NCI-H2029 treated with DMSO at 0.1 percent for 48 hours (cell line): ENCODE measurements at regions not wholly inside any gene's neighbourhood (a gene's known extent, or its start where the extent isn't known, plus 50 kb on each side); places are given as distances from the start of the nearest gene placed in this dataset.

Source experiments
- DNase-seq: peaks from one replicate; lab custom pipeline; 2025; lab: John Stamatoyannopoulos, UW

DNA sequence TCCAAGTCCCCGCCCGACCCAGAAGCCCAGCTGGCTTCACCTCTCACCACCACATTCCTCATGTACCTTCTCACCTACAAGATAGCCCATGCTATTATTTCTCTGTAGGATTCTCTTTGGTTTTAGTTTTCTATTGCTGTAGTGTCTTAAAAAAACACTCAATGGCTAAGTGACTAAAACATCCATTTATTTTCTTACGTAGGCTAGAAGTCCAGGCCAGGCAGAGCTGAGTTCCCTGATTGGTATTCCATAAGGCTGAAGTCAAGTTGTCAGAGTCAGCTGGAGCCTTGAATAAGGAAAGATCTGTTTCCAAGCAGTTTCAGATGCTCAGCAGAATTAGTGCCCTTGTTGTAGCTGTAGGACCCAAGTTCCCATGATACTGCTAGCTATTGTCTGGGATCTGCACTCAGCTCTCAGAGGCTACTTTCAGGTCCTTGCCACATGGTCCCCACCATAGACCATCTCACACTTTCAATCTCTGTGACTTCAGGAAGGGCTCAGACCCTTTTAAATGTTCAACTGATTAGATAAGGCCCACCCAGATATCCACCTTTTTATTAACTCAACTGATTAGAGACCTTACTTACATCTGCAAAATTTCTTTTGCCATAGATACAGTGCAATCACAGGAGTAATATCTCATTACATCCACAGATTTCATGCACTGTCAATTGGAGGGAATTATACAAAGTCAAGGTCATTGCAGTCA is 371.0 kb downstream of the TGFB2 start:
- no peak for DNase-seq

GRCh38 chr1:218717575-218717974 is 372.4 kb downstream of the TGFB2 start:
- no peak for DNase-seq

- DNase-seq: no peak
These were observed 373.1 kb downstream of the TGFB2 start for GRCh38 chr1:218718206-218718605.

DNA sequence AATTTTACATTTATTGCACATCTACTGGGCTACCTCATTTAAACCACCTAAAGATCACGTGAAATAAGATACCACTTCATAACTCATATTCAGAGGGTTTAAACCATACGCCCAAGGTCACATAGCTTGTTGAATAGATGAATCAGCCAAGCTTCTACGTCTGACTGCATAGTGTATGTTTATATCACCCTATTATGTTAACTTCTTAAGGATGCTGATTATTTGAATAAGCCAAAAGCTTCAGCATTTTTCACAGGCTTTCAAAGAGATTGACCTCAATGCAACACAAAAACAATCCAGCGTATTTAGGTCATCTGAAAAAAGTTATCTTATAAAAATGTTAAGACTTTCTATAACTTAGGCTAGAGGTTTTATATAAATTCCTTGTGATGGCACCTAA is 373.8 kb downstream of the TGFB2 start:
- DNase-seq: no peak

GRCh38 chr1:218728898-218729565 is 383.9 kb downstream of the TGFB2 start:
- DNase-seq: no peak

- no peak for DNase-seq
These were observed 390.4 kb downstream of the TGFB2 start for GRCh38 chr1:218735436-218736032.

- no peak for DNase-seq
These were observed 394.3 kb downstream of the TGFB2 start for GRCh38 chr1:218739426-218739825.

- no peak for DNase-seq
These were observed 396.7 kb downstream of the TGFB2 start for GRCh38 chr1:218741852-218742251.

DNA sequence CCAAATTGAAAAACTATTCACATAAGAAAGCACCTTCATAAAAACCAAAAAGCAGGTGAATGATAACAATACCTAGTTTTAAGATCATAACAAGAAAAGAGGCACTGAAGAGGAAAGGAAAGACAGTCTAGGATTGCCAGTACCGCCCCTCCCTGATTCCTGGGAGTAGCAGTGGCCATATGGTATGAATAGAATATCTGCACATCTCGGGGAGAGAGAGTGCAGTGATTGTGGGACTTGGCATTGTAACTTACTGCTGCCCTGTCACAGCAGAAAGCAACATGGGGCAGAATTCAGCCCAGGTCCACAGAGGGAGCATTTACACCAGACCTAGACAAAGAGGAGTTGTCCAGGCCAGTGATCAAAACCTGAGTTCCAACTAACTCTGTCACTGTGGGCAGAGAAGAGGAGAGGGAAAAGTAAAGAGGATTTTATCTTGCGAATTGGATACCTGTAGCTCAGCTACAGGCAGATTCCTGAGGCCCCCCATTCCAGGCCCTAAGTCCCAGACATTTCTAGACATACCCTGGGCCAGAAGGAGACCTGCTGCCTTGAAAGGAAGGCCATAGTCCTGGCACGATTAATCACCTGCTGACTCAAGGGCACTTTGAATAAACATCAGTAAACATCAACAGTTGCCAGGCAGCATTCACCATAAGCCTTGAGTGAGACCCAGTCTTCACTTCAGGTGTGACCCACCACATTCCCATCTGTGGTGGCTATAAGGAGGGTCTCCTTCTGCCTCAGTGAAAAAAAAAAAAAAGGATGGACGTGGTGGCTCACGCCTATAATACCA is 397.5 kb downstream of the TGFB2 start:
- DNase-seq: no peak

DNA sequence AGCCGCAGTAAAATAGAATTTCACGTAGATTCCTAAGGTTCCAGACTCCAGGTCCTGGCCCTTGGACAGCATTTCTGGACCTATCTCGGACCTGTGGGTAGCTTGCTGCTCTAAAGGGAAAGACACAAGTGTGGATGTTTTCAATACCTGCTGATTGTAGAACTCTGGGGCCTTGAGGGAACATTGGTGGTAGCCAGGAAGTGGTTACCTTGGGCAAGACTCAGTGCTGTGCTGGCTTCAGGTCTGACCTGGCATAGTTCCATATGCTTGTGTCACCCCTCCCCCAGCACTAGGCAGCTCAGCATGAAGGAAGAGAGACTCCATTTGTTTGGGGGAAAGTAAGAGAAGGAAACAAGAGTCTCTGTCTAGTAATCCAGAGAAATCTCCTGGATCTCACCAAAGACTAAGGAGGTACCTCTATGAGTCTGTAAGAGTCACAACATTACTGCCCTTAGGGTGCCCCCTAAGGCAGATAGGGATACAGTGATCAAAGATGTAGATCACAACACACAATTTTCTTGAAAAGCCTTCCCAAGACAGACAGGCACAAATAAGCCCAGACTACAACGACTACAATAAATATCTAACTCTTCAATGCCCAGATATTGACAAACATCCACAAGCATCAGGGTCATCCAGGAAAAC is 398.8 kb downstream of the TGFB2 start:
- peak; percentile 15 for DNase-seq

- DNase-seq: no peak
These were observed 402.9 kb downstream of the TGFB2 start for GRCh38 chr1:218748071-218748470.

DNA sequence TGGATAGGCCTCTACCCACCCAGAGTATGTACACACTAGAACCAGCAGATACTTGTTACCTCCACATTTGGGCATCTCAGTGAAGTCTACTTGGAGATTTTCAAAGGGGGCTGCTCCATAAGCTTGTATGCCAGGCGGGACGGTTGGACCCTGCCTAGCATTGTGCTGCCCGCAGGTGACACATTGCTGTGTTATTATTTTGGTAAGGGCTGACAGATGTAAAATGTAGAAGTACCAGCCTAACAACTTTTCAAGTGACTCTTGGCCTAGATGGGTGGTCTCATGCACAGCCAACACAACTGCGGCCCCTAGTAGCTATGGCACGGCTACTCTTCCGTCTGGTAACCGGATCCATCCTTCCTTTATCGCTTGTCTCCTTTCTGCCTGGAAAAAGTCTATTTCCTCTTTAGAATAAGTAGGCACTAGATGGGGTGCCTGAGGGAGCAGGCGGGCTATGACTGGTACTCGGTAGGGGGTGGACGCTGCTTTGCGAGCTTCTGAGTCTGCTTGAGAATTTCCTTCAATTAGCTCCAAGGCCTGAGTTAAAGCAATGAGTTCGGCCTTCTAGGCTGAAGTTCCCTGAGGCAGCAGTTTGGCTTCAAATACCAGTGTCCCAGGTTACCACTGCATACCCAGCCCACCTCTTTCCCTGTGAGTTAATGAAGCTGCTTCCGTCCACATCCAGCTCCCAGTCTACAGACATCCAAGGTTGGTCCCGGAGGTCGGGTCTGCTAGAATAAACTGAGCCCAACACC is 405.3 kb downstream of the TGFB2 start:
- no peak for DNase-seq

DNA sequence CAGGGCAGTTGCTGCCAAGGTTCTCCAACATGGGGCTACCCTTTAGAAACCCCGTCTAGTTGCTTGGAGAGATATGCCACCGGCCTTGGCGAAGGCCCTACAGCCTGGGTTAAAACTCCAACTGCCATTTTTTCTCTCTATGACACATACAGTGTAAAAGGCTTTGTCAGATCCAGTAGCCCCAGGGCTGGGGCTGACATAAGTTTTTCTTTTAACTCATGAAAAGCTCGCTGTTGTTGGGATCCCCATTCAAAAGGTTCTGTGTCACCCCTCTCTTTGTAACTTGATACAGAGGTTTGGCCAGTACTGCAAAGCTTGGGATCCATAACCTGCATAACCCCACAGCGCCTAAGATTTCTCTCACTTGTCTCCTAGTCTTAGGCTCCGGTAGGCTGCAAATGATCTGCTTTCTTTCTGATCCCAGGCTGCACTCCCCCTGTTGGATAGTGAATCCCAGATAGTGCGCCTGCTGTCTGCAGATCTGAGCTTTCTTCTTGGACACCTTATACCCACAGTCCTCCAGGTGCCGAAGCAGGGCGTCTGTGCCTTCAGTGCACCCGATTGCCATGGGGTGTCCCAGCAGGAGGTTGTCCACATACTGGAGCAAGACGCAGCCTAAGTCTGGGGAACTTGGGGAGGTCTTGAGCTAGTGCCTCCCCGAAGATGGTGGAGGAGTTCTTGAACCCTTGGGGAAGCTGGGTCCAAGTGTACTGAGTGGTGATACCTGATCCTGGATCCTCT is 406.2 kb downstream of the TGFB2 start:
- no peak for DNase-seq

- DNase-seq: no peak
These were observed 407.0 kb downstream of the TGFB2 start for GRCh38 chr1:218752126-218752525.

GRCh38 chr1:218754477-218754876 is 409.3 kb downstream of the TGFB2 start:
- no peak for DNase-seq

DNA sequence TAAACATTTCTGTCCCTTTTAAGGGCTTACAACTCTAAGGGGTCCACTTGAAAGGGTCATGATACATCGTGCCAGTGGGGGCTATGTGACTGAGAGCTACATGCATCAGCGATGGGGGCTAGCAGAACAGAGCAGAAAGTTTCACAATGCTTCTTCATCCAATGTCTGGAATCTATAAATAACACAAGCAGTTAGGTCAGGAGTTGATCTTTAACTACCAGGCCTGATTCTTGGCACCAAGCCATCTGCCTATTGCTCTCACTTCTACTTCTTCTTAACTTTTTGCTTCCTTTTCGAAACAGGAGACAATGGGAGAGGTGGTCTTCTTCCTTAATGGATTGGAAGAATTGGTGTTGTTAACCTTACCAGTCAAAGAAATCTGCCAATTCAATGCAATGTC is 410.0 kb downstream of the TGFB2 start:
- no peak for DNase-seq

GRCh38 chr1:218759795-218760194 is 413.9 kb upstream of the LYPLAL1 start:
- no peak for DNase-seq

DNA sequence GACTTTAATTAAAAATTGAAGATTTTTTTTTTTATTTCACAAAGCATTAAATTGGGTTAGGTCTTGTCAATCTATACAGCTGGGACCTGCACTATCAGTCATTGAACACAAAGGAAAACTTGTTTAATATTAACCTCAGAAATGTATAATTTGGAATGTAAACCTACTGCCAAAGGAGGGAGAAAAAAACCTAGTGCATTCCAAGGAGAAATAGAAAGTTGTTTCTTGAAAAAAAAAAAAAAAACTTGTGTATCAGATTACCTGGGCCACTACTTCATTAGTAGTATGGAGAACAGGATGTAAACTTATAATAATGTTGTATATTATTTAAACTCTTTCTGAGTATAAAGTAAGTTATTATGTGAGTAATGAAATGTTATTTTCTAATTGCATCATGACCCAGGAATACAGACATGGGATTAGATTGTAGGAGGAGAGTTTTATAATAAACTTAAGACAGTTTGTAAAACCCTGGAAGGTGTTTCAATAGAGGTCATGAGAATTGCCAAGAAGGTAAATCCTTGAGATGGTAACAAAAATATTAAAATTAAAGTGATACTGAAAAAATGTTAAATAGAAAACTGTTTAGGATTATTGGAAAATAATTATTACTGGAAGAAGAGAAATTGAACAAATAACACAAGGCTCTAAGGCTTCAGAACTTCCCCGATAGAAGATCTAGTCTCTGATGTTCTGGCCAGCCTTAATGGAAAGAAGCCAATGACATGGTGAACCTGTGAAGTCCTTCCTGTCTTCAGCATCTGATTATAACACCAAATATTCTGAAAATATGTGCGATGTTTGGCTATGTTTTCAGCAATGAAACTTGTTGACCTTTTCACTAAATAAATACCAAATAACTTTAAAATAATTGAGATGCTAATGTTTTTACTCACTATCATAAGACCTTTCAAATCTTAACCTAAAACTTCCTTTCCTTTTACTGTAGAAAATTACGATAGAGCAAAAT is 412.8 kb upstream of the LYPLAL1 start:
- DNase-seq: no peak

DNA sequence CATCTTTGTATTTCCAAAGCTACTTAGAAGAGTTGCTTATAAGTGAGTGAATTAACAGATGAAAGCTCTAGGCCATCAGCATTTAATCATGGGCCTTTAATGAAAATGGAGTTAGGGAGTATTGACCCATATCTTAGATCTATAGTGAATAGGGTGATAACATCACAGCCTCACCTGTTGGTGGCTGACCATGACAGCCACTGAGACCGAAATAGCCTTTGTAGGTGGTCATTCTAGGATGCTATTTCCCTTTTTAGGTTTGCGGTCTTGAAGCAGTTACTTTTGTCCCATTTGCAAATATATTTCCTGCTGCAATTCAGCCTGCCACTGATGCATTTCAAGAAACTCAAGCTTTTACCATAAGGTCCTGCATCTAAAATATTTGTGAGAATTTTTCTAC is 410.1 kb upstream of the LYPLAL1 start:
- DNase-seq: no peak
